ENCODE measurements at regions not wholly inside any gene's neighbourhood (a gene's known extent, or its start where the extent isn't known, plus 50 kb on each side); places are given as distances from the start of the nearest gene placed in this dataset.
"Not testable (repeated sequence)": the region's sequence is repeated elsewhere in the genome, so short reads cannot be mapped to it uniquely, and the experiment has no call there.

DNA sequence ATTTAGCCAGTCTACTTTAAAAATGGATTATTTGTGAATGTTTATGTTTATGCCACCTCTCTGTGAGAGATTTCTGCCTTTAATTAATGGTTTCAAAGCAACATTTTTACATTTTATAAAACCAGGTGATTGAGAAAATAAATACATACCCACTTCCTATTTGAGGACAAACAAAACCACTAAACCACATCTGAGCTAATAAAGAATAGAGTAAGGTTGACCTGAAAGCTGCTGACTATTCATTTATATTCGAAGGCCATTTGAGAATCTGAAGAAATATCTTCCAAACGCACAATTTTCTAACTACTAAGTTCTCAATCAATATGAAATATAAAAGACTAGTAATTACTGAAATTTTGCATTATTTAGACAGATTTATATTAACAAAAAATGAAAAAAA is 705.1 kb downstream of the XPNPEP1 start:
- ChIA-PET POLR2A (no interaction called here), CTCF (no interaction called here)
- DNase-seq (ENCODE audit: extremely low spot score): no peak

DNA sequence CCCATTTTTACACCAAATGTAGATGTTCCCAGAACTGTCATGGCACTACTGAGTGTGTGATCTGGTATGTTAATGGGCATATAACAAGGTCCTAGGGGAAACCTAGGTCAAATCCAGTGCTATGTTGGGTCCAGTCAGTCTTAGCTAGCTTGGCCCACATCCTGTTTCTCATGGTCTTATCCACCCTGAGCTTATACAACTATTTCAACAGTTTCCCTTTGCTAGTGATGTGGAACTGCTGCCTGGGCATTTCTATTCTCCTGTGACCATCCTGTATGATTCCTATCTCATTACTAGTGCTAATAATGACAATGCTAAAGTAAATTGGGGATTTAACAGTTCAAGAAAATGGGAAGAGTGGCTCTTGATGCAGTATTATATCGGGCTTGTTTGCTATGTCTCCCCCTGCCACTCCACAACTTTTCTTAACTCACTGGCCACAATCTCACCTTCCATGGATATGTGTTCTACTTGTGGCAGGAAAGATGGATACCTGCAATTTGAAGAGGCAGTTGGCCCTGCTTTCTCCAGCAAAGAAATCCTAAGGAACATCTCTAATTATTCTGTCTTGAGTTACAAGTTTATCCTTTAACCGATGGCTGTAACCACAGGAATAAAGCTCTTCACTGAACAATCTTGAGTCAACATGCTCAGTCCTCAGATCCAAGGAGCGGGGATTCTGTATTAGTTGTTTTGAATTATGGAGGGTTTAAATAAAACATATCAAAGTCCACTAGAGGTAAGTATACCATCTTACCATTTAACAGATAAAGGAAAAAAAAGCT is 707.8 kb downstream of the XPNPEP1 start:
- no peak for DNase-seq (ENCODE audit: extremely low spot score)
- ChIA-PET POLR2A (no interaction called here), CTCF (no interaction called here)
- TF ChIP-seq LEF1 (IDR thresholded peaks at IDR 0.05; ENCODE audit: borderline replicate concordance) (no peak), ZNF384 (IDR thresholded peaks at IDR 0.05) (no peak), CTBP1 (IDR thresholded peaks at IDR 0.05; ENCODE audit: borderline replicate concordance) (no peak), FOXK2 (IDR thresholded peaks at IDR 0.05) (no peak), BHLHE40 (IDR thresholded peaks at IDR 0.05; ENCODE audit: borderline replicate concordance) (no peak), FOXA1 (IDR thresholded peaks at IDR 0.05) (no peak), HDGF (IDR thresholded peaks at IDR 0.05; ENCODE audit: borderline replicate concordance) (no peak), SUZ12 (IDR thresholded peaks at IDR 0.05) (no peak), TARDBP (IDR thresholded peaks at IDR 0.05) (no peak), FOXM1 (IDR thresholded peaks at IDR 0.05; ENCODE audit: borderline replicate concordance) (no peak), L3MBTL2 (conservative IDR thresholded peaks at IDR 0.05) (no peak)
- TF ChIP-seq, protein P1, sequence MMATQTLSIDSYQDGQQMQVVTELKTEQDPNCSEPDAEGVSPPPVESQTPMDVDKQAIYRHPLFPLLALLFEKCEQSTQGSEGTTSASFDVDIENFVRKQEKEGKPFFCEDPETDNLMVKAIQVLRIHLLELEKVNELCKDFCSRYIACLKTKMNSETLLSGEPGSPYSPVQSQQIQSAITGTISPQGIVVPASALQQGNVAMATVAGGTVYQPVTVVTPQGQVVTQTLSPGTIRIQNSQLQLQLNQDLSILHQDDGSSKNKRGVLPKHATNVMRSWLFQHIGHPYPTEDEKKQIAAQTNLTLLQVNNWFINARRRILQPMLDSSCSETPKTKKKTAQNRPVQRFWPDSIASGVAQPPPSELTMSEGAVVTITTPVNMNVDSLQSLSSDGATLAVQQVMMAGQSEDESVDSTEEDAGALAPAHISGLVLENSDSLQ (IDR thresholded peaks at IDR 0.05): no peak

More for the DNA sequence above, 705.1 kb downstream of the XPNPEP1 start:
- TF ChIP-seq TARDBP (IDR thresholded peaks at IDR 0.05) (no peak), ZNF384 (IDR thresholded peaks at IDR 0.05) (no peak), BHLHE40 (IDR thresholded peaks at IDR 0.05; ENCODE audit: borderline replicate concordance) (no peak), FOXM1 (IDR thresholded peaks at IDR 0.05; ENCODE audit: borderline replicate concordance) (no peak)
- TF ChIP-seq, protein P1 (IDR thresholded peaks at IDR 0.05): no peak

DNA sequence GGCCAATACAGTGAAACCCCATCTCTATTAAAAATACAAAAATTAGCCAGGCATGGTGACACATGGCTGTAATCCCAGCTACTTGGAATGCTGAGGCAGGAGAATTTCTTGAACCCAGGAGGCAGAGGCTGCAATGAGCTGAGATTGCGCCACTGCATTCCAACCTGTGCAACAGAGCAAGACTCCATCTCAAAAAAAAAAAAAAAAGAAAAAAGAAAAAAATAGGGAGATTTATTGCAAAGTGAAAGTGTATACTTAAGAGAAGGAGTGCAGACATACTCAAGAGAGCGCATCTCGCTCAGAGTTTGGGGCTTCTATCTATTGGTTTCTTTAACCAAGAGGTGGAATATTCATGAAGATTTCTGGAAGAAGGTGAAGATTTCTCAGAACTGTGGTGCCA is 708.4 kb downstream of the XPNPEP1 start:
- POLR2A ChIA-PET: not testable (repeated sequence)

DNA sequence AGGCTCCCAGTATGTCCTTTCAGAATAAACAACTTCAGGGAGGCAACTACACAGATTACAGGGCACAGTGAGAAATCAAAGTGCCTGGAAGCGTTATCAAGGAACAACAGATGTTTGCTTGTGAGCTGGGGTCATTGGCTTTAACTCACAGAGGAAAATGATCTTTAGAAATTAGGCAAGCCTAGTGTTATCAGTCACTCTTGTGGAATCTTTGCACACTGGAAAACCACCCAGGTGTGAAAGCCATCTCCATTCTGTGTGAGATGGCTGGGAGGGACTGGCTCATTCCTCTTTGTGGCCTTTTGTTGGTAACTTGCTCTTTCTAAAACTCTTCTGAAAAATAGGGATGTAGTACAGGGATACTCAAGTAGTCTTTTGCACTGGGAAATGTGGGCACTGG is 716.0 kb downstream of the XPNPEP1 start:
- ChIA-PET POLR2A (no interaction called here), CTCF (no interaction called here)
- no peak for TF ChIP-seq LEF1 (IDR thresholded peaks at IDR 0.05; ENCODE audit: borderline replicate concordance)
- no peak for TF ChIP-seq BHLHE40 (IDR thresholded peaks at IDR 0.05; ENCODE audit: borderline replicate concordance)
- no peak for DNase-seq (ENCODE audit: extremely low spot score)

More for the DNA sequence above, 708.4 kb downstream of the XPNPEP1 start:
- CTCF ChIA-PET; DNase-seq (ENCODE audit: extremely low spot score): not testable (repeated sequence)

DNA sequence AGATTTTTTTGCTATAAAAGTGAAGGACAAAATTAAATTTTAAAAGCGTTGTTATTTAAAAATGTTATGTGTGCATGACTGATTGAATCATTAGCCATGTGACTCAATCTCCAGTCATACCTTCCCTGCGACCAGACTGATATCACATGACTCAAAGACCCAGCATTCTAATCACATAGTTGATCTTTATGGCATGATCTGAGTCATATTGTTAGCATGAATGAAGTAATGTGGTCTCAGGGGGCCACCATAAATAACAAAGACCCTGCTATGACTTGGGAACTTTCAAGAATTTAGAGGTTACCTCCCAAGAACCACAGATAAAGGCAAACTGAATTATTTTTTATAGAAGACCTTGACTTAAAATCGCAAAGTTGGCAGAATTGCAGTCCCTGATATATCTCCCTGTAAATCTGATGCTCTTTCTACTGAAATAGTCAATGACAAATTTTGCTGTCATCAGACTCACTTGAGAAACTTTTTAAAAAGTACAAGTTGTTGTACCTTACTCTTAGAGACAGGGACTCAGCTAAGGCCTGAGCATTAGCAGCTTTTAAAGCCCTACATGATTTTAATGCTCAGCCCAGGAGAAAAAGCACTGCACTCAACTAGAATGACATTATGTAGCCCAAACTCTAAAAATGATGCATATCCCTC is 717.3 kb downstream of the XPNPEP1 start:
- ChIA-PET CTCF (no interaction called here), POLR2A (no interaction called here)
- no peak for DNase-seq (ENCODE audit: extremely low spot score)
- TF ChIP-seq FOXM1 (IDR thresholded peaks at IDR 0.05; ENCODE audit: borderline replicate concordance): no peak
- no peak for TF ChIP-seq BHLHE40 (IDR thresholded peaks at IDR 0.05; ENCODE audit: borderline replicate concordance)

DNA sequence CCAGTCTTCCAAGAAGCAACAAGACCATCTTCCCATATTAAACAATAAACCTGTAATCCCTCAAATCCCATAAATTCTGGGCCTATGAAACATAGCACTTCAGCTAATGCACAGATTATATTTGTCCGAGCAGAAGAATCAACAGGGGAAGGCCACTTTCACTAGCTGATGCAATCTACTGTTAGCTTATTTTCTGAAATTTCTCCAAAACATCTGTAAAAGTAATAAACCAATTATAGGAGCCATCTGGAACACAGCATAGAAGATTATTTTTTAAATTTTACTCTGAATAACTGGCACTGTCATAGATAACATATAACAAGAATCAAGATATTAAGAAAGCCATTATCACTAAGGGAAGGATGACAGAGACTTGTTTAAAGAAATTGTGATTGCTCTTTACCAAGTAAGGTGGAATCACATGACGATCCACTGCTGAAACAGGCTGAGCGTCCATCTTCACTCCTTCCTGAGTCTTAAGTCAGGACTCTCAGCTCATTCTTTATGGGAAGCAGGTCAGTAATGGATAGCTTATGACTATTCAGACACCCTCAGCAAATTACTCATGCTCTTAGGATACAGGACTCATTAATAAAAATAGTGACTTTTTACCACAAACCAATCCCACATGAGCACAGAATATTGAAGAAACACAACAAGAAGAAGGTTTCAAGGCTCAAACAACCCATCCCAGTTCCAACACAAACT is 719.5 kb downstream of the XPNPEP1 start:
- ChIA-PET CTCF (no interaction called here), POLR2A (no interaction called here)
- TF ChIP-seq FOXK2 (IDR thresholded peaks at IDR 0.05): no peak
- TF ChIP-seq CTBP1 (IDR thresholded peaks at IDR 0.05; ENCODE audit: borderline replicate concordance): no peak
- no peak for TF ChIP-seq ARNT (IDR thresholded peaks at IDR 0.05)
- no peak for TF ChIP-seq SP1 (IDR thresholded peaks at IDR 0.05)
- no peak for TF ChIP-seq SUZ12 (IDR thresholded peaks at IDR 0.05)
- no peak for TF ChIP-seq HDGF (IDR thresholded peaks at IDR 0.05; ENCODE audit: borderline replicate concordance)
- TF ChIP-seq L3MBTL2 (conservative IDR thresholded peaks at IDR 0.05): no peak
- TF ChIP-seq BHLHE40 (IDR thresholded peaks at IDR 0.05; ENCODE audit: borderline replicate concordance): no peak
- no peak for TF ChIP-seq FOXM1 (IDR thresholded peaks at IDR 0.05; ENCODE audit: borderline replicate concordance)
- TF ChIP-seq, protein P1 (IDR thresholded peaks at IDR 0.05): no peak
- no peak for TF ChIP-seq NFRKB (IDR thresholded peaks at IDR 0.05)
- TF ChIP-seq ELF4 (IDR thresholded peaks at IDR 0.05): no peak
- no peak for DNase-seq (ENCODE audit: extremely low spot score)

DNA sequence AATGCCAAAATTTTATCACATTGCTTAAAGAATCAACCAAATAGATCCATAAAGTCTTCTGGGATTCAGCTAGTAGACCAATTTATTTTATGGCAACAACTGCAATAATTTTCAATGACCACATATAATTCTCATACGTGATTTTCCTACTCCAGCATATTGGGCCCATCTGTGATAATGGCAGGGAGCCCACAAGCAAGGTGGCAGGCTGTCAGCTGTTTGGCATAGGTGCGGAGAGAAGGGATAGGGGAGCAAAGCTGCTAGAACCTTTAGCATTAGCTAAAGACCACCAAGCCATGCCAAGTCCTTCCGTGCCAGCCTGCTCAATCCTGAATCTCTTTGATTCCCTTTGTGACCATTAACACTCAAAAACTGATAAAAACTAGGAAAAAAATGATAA is 721.2 kb downstream of the XPNPEP1 start:
- CTCF ChIA-PET: no interaction called here
- TF ChIP-seq LEF1 (IDR thresholded peaks at IDR 0.05; ENCODE audit: borderline replicate concordance) (no peak), NFRKB (IDR thresholded peaks at IDR 0.05) (no peak), ELF4 (IDR thresholded peaks at IDR 0.05) (no peak), FOXK2 (IDR thresholded peaks at IDR 0.05) (no peak), HDGF (IDR thresholded peaks at IDR 0.05; ENCODE audit: borderline replicate concordance) (no peak), L3MBTL2 (conservative IDR thresholded peaks at IDR 0.05) (no peak), BHLHE40 (IDR thresholded peaks at IDR 0.05; ENCODE audit: borderline replicate concordance) (no peak), CTBP1 (IDR thresholded peaks at IDR 0.05; ENCODE audit: borderline replicate concordance) (no peak), TARDBP (IDR thresholded peaks at IDR 0.05) (no peak), SUZ12 (IDR thresholded peaks at IDR 0.05) (no peak)
- TF ChIP-seq, protein P1 (IDR thresholded peaks at IDR 0.05): no peak
- no peak for DNase-seq (ENCODE audit: extremely low spot score)
- POLR2A ChIA-PET: no interaction called here

Data from HEK293T (cell line).